ENCODE measurements at regions not wholly inside any gene's neighbourhood (a gene's known extent, or its start where the extent isn't known, plus 50 kb on each side); places are given as distances from the start of the nearest gene placed in this dataset.

DNA sequence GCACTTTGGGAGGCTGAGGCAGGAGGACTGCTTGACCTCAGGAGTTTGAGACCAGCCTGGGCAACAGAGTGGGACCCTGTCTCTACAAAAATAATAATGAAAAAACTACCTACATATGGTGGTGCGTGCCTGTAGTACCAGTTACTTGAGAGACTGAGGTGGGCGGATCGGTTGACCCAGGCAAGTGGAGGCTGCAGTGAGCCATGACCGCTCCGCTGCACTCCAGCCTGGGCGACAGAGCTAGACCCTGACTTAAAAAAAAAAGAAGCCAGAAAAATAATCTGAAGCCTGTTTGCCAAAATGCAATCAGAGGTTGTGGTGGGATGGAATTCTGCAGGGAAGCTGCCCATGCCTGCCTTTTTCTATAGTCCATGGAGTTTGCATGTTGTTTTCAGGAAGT lies 50.4 kb upstream of the GGTA1 start:
- DNase-seq: no peak

DNA sequence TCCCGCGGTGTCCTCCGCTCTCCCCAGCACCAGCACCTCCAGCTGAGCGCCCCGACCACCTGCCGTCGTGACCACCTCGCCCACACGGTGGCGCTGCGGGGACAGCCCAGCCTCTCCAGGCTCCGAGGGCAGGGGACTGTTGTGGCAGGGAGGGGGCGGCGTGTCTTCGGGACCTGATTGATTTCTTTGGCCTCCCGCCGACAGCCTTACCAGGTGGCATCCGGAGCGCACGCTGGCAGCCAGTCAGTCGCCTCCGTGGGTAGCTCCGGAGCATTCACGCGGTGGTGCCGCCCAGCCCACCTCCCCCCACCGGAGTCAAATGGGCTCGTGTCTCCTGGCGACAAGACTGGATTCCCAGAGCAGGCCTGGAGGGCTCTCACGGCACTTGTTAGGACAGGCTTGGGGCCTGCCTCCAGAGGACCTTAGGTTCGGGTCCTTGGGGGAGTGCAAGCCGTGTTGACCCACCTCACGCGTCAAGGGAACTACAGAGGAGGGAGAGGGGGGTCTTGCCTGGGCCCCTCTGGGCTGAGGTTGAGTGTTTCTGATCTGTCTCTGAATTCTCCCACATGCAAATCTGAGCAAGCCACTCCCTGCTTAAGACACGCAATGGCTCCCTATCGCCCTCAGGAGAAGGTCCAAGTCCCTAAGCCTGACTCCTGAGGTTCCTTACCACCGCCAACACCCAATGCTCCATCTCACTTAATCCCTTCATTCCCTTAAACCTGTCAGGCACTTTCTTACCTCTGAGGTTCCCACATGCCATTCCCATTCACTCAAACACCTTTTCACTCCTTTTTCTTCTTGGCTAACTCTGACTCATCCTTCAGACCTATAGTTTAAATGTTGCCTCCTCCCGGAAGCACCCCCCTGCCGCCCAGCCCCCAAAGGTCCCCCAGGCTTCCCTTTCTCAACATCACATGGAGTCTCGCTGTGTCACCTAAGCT lies 51.2 kb upstream of the GGTA1 start:
- no peak for DNase-seq

DNA sequence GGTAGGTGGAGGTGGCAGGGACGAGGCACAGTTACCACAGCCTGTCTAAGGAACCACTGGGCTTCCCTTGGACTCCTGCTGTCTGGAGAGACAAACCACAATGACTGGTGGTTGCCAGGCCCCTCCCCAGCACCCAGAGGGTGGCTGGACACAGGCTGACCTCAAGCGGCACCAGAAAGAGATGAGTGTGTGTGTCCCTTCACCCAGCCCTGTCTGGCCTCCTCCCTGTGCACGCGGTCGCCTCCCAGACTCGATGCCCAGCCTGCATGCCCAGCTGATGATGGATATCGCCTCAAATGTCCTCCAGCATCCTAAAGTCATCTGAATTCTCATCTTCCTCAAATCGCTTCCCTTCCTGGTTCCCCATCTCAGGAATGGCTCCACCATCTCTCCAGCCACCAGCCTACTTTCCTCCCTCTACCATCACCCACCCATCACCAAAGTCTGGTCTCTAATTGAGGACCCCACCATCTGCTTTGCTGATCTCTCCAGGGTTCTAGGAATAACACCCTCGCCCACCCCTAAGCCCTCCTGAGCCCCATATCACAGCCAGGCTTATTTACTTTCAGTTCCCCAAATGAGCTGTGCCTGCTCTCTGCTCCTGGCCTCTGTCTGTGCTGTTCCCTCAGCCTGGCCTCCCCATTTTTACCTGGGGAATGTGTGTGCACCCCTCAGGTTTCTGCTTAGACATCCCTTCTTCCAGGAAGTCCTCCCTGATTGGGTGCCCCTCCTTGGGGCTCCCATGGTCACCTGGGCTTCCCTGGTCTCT lies 52.5 kb upstream of the GGTA1 start:
- no peak for DNase-seq

DNA sequence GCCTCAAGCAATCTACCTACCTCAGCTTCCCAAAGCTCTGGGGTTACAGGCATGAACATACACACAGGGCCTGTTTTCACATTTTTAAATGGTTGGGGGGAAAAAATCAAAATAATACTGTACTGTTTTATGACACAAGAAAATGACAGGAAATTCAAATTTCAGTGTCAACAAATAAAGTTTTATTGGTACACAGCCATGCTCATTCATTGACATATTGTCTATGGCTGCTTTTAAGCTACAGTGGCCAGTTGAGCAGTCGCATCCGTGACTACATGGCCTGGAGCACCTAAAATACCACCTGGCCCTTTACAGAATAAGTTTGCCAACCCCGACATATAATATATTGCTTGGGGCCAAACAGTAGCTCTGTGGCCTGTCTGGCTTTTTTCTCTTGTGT lies 56.4 kb upstream of the GGTA1 start:
- DNase-seq: no peak

GRCh38 chr9:121556580-121556979 lies 56.9 kb upstream of the GGTA1 start:
- peak; percentile 88 for DNase-seq

- peak; percentile 78 for DNase-seq
These were observed 58.2 kb upstream of the GGTA1 start for GRCh38 chr9:121557581-121558447.

DNA sequence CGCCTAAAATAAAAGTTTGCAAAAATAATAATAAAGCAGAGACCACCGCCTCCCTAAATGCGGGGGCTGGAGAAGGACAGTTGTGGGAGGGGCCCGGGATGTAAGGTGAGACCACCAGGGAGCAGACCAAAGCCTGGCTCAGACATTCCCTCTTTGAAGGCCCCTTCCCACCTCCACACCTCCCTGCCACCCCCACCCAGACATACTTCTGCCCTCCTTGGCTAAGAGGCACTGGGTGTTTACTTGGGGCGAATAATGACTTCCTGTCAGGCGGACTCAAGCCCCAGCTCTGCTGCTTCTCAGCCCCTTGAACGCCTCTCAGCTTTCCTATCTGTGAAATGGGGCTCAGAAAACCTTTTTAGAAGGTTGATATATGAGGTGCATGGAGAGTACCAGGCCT lies 58.8 kb upstream of the GGTA1 start:
- no peak for DNase-seq

DNA sequence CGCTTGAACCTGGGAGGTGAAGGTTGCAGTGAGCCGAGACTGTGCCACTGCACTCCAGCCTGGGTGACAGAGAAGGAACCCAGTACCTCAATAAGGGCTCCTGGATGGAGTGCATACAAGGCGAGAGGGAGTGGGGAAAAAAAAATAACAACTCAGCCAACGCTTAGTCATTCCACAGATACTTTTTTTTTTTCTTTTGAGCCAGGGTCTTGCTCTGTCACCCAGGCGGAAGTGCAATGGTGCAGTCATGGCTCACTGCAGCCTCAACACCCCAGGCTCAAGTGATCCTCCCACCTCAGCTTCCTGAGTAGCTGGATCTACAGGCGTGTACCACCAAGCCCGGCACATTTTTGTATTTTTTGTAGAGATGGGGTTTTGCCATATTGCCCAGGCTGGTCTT lies 59.5 kb upstream of the GGTA1 start:
- DNase-seq: no peak

GRCh38 chr9:121560921-121561320 lies 61.3 kb upstream of the GGTA1 start:
- no peak for DNase-seq

DNA sequence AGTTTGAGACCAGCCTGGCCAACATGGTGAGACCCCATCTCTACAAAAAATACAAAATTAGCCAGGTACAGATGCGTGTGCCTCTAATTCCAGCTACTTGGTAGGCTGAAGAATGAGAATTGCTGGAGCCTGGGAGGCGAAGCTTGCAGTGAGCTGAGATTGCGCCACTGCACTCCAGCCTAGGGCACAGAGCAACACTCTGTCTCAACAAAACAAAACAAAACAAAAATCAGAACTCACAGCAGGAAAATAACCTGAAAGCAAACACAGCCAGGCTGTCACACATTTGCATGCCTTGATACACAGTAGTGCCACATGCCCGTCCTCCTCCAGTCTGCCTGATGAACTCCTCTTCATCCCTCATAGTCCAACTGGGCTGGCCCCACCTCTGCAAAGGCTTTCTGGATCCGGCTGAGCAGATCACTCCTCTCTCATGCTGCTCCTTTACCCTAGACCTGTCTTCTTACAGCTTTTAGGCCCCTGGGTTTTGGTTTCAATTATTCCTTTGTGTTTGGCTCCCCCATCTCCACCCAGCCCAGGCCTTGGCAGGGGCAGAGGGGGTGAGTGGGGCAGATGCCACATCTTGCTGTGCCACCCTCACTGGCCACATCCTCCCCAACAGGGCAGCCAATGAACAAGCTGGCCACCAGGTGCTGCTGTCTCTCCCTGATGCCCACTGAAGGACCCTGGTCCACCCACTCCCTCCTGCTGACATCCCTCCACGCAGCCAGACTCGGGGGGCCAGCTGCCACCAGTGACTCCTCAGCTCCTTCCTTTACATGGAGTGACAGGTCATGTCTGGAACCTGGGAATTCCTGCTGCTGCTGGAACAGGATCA lies 62.0 kb upstream of the GGTA1 start:
- DNase-seq: no peak

- no peak for DNase-seq
These were observed 62.7 kb upstream of the GGTA1 start for GRCh38 chr9:121562301-121562700.

DNA sequence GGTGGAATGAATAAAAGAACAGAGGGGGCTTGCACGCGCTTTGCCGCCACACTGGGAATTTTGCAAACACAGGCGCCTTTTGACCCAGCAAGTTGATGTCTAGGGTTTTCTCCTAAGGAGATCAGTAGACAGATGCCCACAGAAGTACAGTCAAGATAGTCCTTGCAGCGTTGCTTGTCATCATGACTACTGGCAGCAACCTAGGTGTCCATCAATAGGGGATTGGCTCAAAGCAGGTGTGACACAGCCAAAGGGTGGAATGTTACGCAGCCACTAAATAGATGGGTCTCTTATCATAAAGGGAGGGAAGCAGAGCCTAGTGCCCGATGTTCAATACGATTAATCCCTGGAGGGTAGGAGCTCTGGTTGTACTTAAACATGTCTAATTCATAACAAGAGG lies 63.8 kb upstream of the GGTA1 start:
- no peak for DNase-seq

- no peak for DNase-seq
These were observed 64.3 kb upstream of the GGTA1 start for GRCh38 chr9:121563881-121564460.

GRCh38 chr9:121564504-121565260 lies 65.0 kb upstream of the GGTA1 start:
- no peak for DNase-seq

DNA sequence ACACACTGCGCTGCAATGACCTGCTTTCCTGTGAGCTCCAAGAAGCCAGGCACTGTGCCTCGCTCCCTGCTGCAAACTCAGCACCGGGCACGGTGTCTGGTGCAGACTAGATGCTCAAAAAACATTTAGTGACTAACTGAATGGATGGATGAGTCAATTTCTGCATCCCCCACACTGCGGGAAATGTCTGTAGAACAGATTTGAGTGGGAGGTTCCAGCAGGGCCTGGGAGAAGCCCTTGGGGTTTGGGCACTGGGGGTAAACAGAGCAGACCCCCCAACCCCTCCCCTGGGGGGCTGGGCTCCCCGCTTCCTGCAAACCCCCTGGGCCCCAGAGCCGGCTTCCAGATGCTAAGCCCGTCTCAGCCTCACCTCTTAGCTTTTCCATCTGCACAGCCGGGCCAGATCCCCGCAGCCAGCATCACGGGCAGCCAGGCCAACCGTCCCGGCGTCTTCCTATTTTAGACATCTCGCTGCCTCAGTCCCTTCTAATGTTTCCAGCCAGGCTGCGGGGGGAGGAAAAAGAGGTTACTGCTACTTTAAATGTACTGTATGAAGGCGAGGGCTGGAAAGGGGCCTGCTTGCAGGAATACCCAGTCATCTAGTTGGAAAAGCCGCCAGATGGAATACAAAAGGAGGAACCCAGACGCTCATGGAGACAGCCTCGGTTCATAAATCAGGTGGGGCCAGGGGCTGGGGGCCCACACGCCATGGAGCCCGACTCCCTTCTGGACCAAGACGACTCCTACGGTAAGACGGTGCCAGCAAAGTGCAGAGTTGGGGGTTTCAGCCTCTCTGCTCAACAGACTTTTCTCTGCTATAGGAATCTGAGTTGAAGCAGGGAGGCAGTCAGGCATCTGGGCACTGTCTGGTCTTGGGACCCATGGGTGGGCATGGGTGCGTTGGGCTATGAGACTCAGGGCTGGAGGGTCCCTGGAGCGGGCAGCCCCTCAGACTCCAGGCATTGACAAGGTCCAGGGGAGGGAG lies 67.1 kb upstream of the GGTA1 start:
- DNase-seq: peak; percentile 15

GRCh38 chr9:121567500-121568342 lies 68.1 kb upstream of the GGTA1 start:
- no peak for DNase-seq

- DNase-seq: no peak
These were observed 69.0 kb upstream of the GGTA1 start for GRCh38 chr9:121568343-121569265.

- no peak for DNase-seq
These were observed 69.6 kb upstream of the GGTA1 start for GRCh38 chr9:121569266-121569648.
